ENCODE measurements at regions not wholly inside any gene's neighbourhood (a gene's known extent, or its start where the extent isn't known, plus 50 kb on each side); places are given as distances from the start of the nearest gene placed in this dataset.

- H3K27me3 Mint-ChIP-seq = peaks cover 11% of the 10 kb centered on the region
- peaks cover 2% of the 10 kb centered on the region for H3K9me3 Mint-ChIP-seq
- no peak overlapping the region for H3K27ac Mint-ChIP-seq
- ATAC-seq (ENCODE audit: low read depth) (no peak), DNase-seq (ENCODE audit: low spot score in 2 of 2) (no peak)
- H3K36me3 Mint-ChIP-seq = peaks cover 4% of the 10 kb centered on the region
- no peaks in the 10 kb centered on the region for H3K4me1 Mint-ChIP-seq
- no peak overlapping the region for H3K4me3 Mint-ChIP-seq
These were observed 165.6 kb downstream of the TRIM27 start for GRCh38 chr6:28758046-28758817.

GRCh38 chr6:28758818-28759235, 165.0 kb downstream of the TRIM27 start:
- ATAC-seq (ENCODE audit: low read depth) = no peak

GRCh38 chr6:28764014-28764723, 159.6 kb downstream of the TRIM27 start:
- peaks cover 5% of the 10 kb centered on the region for H3K9me3 Mint-ChIP-seq
- H3K27ac Mint-ChIP-seq = no peak overlapping the region
- ATAC-seq (ENCODE audit: low read depth) (no peak), DNase-seq (ENCODE audit: low spot score in 2 of 2) (no peak)
- no peak overlapping the region for H3K4me3 Mint-ChIP-seq
- peaks cover 4% of the 10 kb centered on the region for H3K36me3 Mint-ChIP-seq
- no peaks in the 10 kb centered on the region for H3K4me1 Mint-ChIP-seq
- peaks cover 34% of the 10 kb centered on the region for H3K27me3 Mint-ChIP-seq

More at GRCh38 chr6:28758818-28759235, 165.0 kb downstream of the TRIM27 start:
- H3K4me1 Mint-ChIP-seq = no peaks in the 10 kb centered on the region
- H3K27me3 Mint-ChIP-seq = peaks cover 11% of the 10 kb centered on the region
- H3K27ac Mint-ChIP-seq = no peak overlapping the region
- H3K9me3 Mint-ChIP-seq = peaks cover 2% of the 10 kb centered on the region
- peaks cover 4% of the 10 kb centered on the region for H3K36me3 Mint-ChIP-seq
- no peak for DNase-seq (ENCODE audit: low spot score in 2 of 2)
- H3K4me3 Mint-ChIP-seq = no peak overlapping the region

- ATAC-seq (ENCODE audit: low read depth) (no peak), DNase-seq (ENCODE audit: low spot score in 2 of 2) (no peak)
- Mint-ChIP-seq H3K4me3 (no peak overlapping the region), H3K27me3 (peaks cover 33% of the 10 kb centered on the region), H3K9me3 (peaks cover 5% of the 10 kb centered on the region), H3K27ac (no peak overlapping the region), H3K4me1 (no peaks in the 10 kb centered on the region), H3K36me3 (peaks cover 4% of the 10 kb centered on the region)
These were observed 159.0 kb downstream of the TRIM27 start for GRCh38 chr6:28764761-28765282.

GRCh38 chr6:28765978-28766351, 157.8 kb downstream of the TRIM27 start:
- peaks cover 4% of the 10 kb centered on the region for H3K36me3 Mint-ChIP-seq
- H3K9me3 Mint-ChIP-seq = peaks cover 5% of the 10 kb centered on the region
- no peaks in the 10 kb centered on the region for H3K4me1 Mint-ChIP-seq
- H3K27ac Mint-ChIP-seq = no peak overlapping the region
- no peak overlapping the region for H3K4me3 Mint-ChIP-seq
- H3K27me3 Mint-ChIP-seq = peaks cover 34% of the 10 kb centered on the region
- DNase-seq (ENCODE audit: low spot score in 2 of 2) (no peak), ATAC-seq (ENCODE audit: low read depth) (no peak)

GRCh38 chr6:28766426-28766825, 157.4 kb downstream of the TRIM27 start:
- H3K9me3 Mint-ChIP-seq = peaks cover 5% of the 10 kb centered on the region

GRCh38 chr6:28767133-28767532, 156.7 kb downstream of the TRIM27 start:
- ATAC-seq (ENCODE audit: low read depth) (no peak), DNase-seq (ENCODE audit: low spot score in 2 of 2) (no peak)
- H3K4me1 Mint-ChIP-seq = no peaks in the 10 kb centered on the region
- H3K27me3 Mint-ChIP-seq = peaks cover 41% of the 10 kb centered on the region
- no peak overlapping the region for H3K4me3 Mint-ChIP-seq
- H3K9me3 Mint-ChIP-seq = peaks cover 5% of the 10 kb centered on the region
- no peak overlapping the region for H3K27ac Mint-ChIP-seq
- H3K36me3 Mint-ChIP-seq = peaks cover 4% of the 10 kb centered on the region

More at GRCh38 chr6:28766426-28766825, 157.4 kb downstream of the TRIM27 start:
- no peak overlapping the region for H3K27ac Mint-ChIP-seq
- no peak overlapping the region for H3K4me3 Mint-ChIP-seq
- ATAC-seq (ENCODE audit: low read depth) (no peak), DNase-seq (ENCODE audit: low spot score in 2 of 2) (no peak)
- peaks cover 39% of the 10 kb centered on the region for H3K27me3 Mint-ChIP-seq
- no peaks in the 10 kb centered on the region for H3K4me1 Mint-ChIP-seq
- peaks cover 4% of the 10 kb centered on the region for H3K36me3 Mint-ChIP-seq

- ATAC-seq (ENCODE audit: low read depth) = no peak
- Mint-ChIP-seq H3K4me1 (no peaks in the 10 kb centered on the region), H3K27me3 (peaks cover 40% of the 10 kb centered on the region), H3K4me3 (no peak overlapping the region), H3K36me3 (peaks cover 2% of the 10 kb centered on the region), H3K9me3 (peaks cover 4% of the 10 kb centered on the region), H3K27ac (no peak overlapping the region)
- no peak for DNase-seq (ENCODE audit: low spot score in 2 of 2)
These were observed 156.1 kb downstream of the TRIM27 start for GRCh38 chr6:28767691-28768090.

- ATAC-seq (ENCODE audit: low read depth) = no peak
- peaks cover 4% of the 10 kb centered on the region for H3K36me3 Mint-ChIP-seq
- H3K27ac Mint-ChIP-seq = no peak overlapping the region
- H3K9me3 Mint-ChIP-seq = peaks cover 4% of the 10 kb centered on the region
- H3K4me3 Mint-ChIP-seq = no peak overlapping the region
- H3K27me3 Mint-ChIP-seq = peaks cover 45% of the 10 kb centered on the region
- H3K4me1 Mint-ChIP-seq = no peaks in the 10 kb centered on the region
- DNase-seq (ENCODE audit: low spot score in 2 of 2) = no peak
These were observed 155.4 kb downstream of the TRIM27 start for GRCh38 chr6:28768187-28768913.

- Mint-ChIP-seq H3K4me1 (no peaks in the 10 kb centered on the region), H3K36me3 (peaks cover 6% of the 10 kb centered on the region), H3K27me3 (peaks cover 51% of the 10 kb centered on the region), H3K27ac (no peak overlapping the region), H3K4me3 (no peak overlapping the region), H3K9me3 (peaks cover 5% of the 10 kb centered on the region)
- DNase-seq (ENCODE audit: low spot score in 2 of 2) = no peak
- no peak for ATAC-seq (ENCODE audit: low read depth)
These were observed 154.0 kb downstream of the TRIM27 start for GRCh38 chr6:28769626-28770402.

- no peak overlapping the region for H3K27ac Mint-ChIP-seq
- peaks cover 51% of the 10 kb centered on the region for H3K27me3 Mint-ChIP-seq
- DNase-seq (ENCODE audit: low spot score in 2 of 2) (no peak), ATAC-seq (ENCODE audit: low read depth) (no peak)
- H3K4me3 Mint-ChIP-seq = no peak overlapping the region
- H3K9me3 Mint-ChIP-seq = peaks cover 6% of the 10 kb centered on the region
- no peaks in the 10 kb centered on the region for H3K4me1 Mint-ChIP-seq
- H3K36me3 Mint-ChIP-seq = peaks cover 6% of the 10 kb centered on the region
These were observed 153.1 kb downstream of the TRIM27 start for GRCh38 chr6:28770732-28771131.

- Mint-ChIP-seq H3K4me1 (no peaks in the 10 kb centered on the region), H3K36me3 (peaks cover 6% of the 10 kb centered on the region), H3K27ac (no peak overlapping the region), H3K27me3 (peaks cover 48% of the 10 kb centered on the region), H3K9me3 (peaks cover 6% of the 10 kb centered on the region), H3K4me3 (no peak overlapping the region)
- no peak for DNase-seq (ENCODE audit: low spot score in 2 of 2)
- no peak for ATAC-seq (ENCODE audit: low read depth)
These were observed 152.2 kb downstream of the TRIM27 start for GRCh38 chr6:28771401-28772267.

Data from memory B cell (primary cell).